H9 (cell line): ENCODE measurements at regions not wholly inside any gene's neighbourhood (a gene's known extent, or its start where the extent isn't known, plus 50 kb on each side); places are given as distances from the start of the nearest gene placed in this dataset.

Source experiments
- DNase-seq: peaks from one replicate; pipeline ENCODE4 v3.0.0-alpha.2; 2017
- H2AFZ ChIP-seq: one replicate; pipeline ENCODE4 v1.6.1; 2013; ENCODE audit warnings: mild to moderate bottlenecking, low read length, control low read depth, moderate library complexity
- H2AK5ac ChIP-seq: 2 replicates; pipeline ENCODE4 v1.6.1; 2013; ENCODE audit warnings: low read length, control low read depth, mixed read lengths; ENCODE audit not compliant: insufficient read length
- H2BK120ac ChIP-seq: one replicate; pipeline ENCODE4 v1.6.1; 2013; ENCODE audit warnings: low read depth, mild to moderate bottlenecking, low read length, control low read depth, inconsistent platforms; ENCODE audit not compliant: poor library complexity, severe bottlenecking
- H2BK12ac ChIP-seq: 2 replicates; pipeline ENCODE4 v1.6.1; 2013; ENCODE audit warnings: low read length, control low read depth, mixed read lengths, low read depth; ENCODE audit not compliant: insufficient read length
- H2BK15ac ChIP-seq: 2 replicates; pipeline ENCODE4 v1.6.1; 2013; ENCODE audit warnings: low read depth, low read length, control low read depth
- H2BK20ac ChIP-seq: one replicate; pipeline ENCODE4 v1.6.1; 2013; ENCODE audit warnings: low read depth, mild to moderate bottlenecking, low read length, control low read depth, inconsistent platforms; ENCODE audit not compliant: poor library complexity, severe bottlenecking
- H2BK5ac ChIP-seq: 2 replicates; pipeline ENCODE4 v1.6.1; 2013; ENCODE audit warnings: low read length, control low read depth, mixed read lengths; ENCODE audit not compliant: insufficient read length
- H3K14ac ChIP-seq: 2 replicates; pipeline ENCODE4 v1.6.1; 2013; ENCODE audit warnings: low read length, control low read depth; ENCODE audit not compliant: insufficient read depth
- H3K18ac ChIP-seq: 2 replicates; pipeline ENCODE4 v1.6.1; 2013; ENCODE audit warnings: low read depth, mild to moderate bottlenecking, mixed read lengths, low read length, control low read depth; ENCODE audit not compliant: insufficient read length
- H3K23ac ChIP-seq: 2 replicates; pipeline ENCODE4 v1.6.1; 2013; ENCODE audit warnings: low read length, control low read depth, mixed read lengths, low read depth; ENCODE audit not compliant: insufficient read length
- H3K23me2 ChIP-seq: 2 replicates; pipeline ENCODE4 v1.6.1; 2013; ENCODE audit warnings: low read depth, mild to moderate bottlenecking, mixed read lengths, low read length, control low read depth; ENCODE audit not compliant: insufficient read length, poor library complexity, severe bottlenecking
- H3K27ac ChIP-seq: 2 replicates; pipeline ENCODE4 v1.5.1; 2013; ENCODE audit warnings: low read length, control low read depth, mixed read lengths, low read depth; ENCODE audit not compliant: insufficient read length
- H3K27me3 ChIP-seq: 2 replicates; pipeline ENCODE4 v1.6.1; 2013; ENCODE audit warnings: low read length, control low read depth, inconsistent platforms; ENCODE audit not compliant: insufficient read depth
- H3K4ac ChIP-seq: 2 replicates; pipeline ENCODE4 v1.6.1; 2013; ENCODE audit warnings: low read depth, mild to moderate bottlenecking, control low read depth, inconsistent platforms, low read length, moderate library complexity
- H3K4me1 ChIP-seq: 2 replicates; pipeline ENCODE4 v1.6.1; 2013; ENCODE audit warnings: low read length, control low read depth, inconsistent platforms; ENCODE audit not compliant: insufficient read depth
- H3K4me2 ChIP-seq: 2 replicates; pipeline ENCODE4 v1.6.1; 2013; ENCODE audit warnings: low read length, control low read depth, mixed read lengths; ENCODE audit not compliant: insufficient read length, insufficient read depth
- H3K56ac ChIP-seq: 2 replicates; pipeline ENCODE4 v1.6.1; 2013; ENCODE audit warnings: low read depth, mild to moderate bottlenecking, mixed read lengths, low read length, control low read depth; ENCODE audit not compliant: insufficient read length
- H3K79me1 ChIP-seq: 2 replicates; pipeline ENCODE4 v1.6.1; 2013; ENCODE audit warnings: low read depth, mild to moderate bottlenecking, moderate library complexity, low read length, control low read depth, inconsistent platforms; ENCODE audit not compliant: insufficient read depth, poor library complexity, severe bottlenecking
- H3K79me2 ChIP-seq: 2 replicates; pipeline ENCODE4 v1.6.1; 2013; ENCODE audit warnings: low read length, control low read depth, inconsistent platforms; ENCODE audit not compliant: insufficient read depth
- H3K9ac ChIP-seq: 2 replicates; pipeline ENCODE4 v1.6.1; 2013; ENCODE audit warnings: low read length, control low read depth, mixed read lengths; ENCODE audit not compliant: insufficient read length; ENCODE audit errors: extremely low read depth
- H3K9me3 ChIP-seq: one replicate; pipeline ENCODE4 v1.6.1; 2013; ENCODE audit warnings: low read depth, low read length, inconsistent platforms; ENCODE audit not compliant: control insufficient read depth
- H3T11ph ChIP-seq: one replicate; pipeline ENCODE4 v1.6.1; 2013; ENCODE audit warnings: mild to moderate bottlenecking, low read length, control low read depth, inconsistent platforms
- H4K20me1 ChIP-seq: one replicate; pipeline ENCODE4 v1.6.1; 2013; ENCODE audit not compliant: control insufficient read depth, insufficient read length, insufficient read depth
- H4K5ac ChIP-seq: 2 replicates; pipeline ENCODE4 v1.6.1; 2013; ENCODE audit warnings: low read depth, mild to moderate bottlenecking, mixed read lengths, low read length, control low read depth; ENCODE audit not compliant: insufficient read length
- H4K8ac ChIP-seq: replicated peaks from 2 replicates; pipeline ENCODE4 v1.6.1; 2013; ENCODE audit warnings: low read length, control low read depth, mixed read lengths, low read depth; ENCODE audit not compliant: insufficient read length
- H4K91ac ChIP-seq: 2 replicates; pipeline ENCODE4 v1.6.1; 2013; ENCODE audit warnings: low read depth, mild to moderate bottlenecking, moderate library complexity, mixed read lengths, low read length, control low read depth; ENCODE audit not compliant: insufficient read length
- H3K27ac Mint-ChIP-seq, 3 experiments: 2 replicates in 2 of 3; 3 replicates in 1 of 3; pipeline ENCODE4 v1.8.0; 2020 to 2021; ENCODE audit warnings: mixed read lengths in 3 of 3, mild to moderate bottlenecking in 1 of 3, moderate library complexity in 1 of 3
- H3K27me3 Mint-ChIP-seq: 2 replicates; pipeline ENCODE4 v1.8.0; 2021; ENCODE audit warnings: low read depth, mild to moderate bottlenecking, moderate library complexity, mixed read lengths
- H3K36me3 Mint-ChIP-seq, 3 experiments: 2 replicates in 2 of 3; 3 replicates in 1 of 3; pipeline ENCODE4 v1.8.0; 2020 to 2021; ENCODE audit warnings: low read depth in 3 of 3, mixed read lengths in 3 of 3; ENCODE audit not compliant: insufficient read depth in 1 of 3
- H3K4me1 Mint-ChIP-seq, 2 experiments: 2 replicates each; pipeline ENCODE4 v1.8.0; 2020; ENCODE audit warnings: mixed read lengths in 2 of 2
- H3K4me3 Mint-ChIP-seq, 2 experiments: 2 replicates in 1 of 2; 3 replicates in 1 of 2; pipeline ENCODE4 v1.8.0; 2020 to 2021; ENCODE audit warnings: mild to moderate bottlenecking in 2 of 2, mixed read lengths in 2 of 2, moderate library complexity in 1 of 2
- H3K9me3 Mint-ChIP-seq, 2 experiments: 2 replicates in 1 of 2; 3 replicates in 1 of 2; pipeline ENCODE4 v1.8.0; 2020; ENCODE audit warnings: mild to moderate bottlenecking in 2 of 2, mixed read lengths in 2 of 2, moderate library complexity in 1 of 2
- WGBS: extraction: QIAGEN DNeasy Blood & Tissue Kit; methylation state at CpG from one replicate; pipeline ENCODE4 v1.1.7; 2013; ENCODE audit warnings: missing lambda C conversion rate, low lambda C conversion rate, mixed read lengths; ENCODE audit not compliant: insufficient read length; ENCODE audit errors: extremely low coverage; 5-methylcytosine and 5-hydroxymethylcytosine counted together
- TF ChIP-seq, protein P1 (sequence below): fragments of 200-600 bp; sonication (generic); conservative IDR thresholded peaks from 3 replicates; pipeline ENCODE4 v1.8.0; 2021; ENCODE audit warnings: antibody characterized with exemption, mild to moderate bottlenecking

DNA sequence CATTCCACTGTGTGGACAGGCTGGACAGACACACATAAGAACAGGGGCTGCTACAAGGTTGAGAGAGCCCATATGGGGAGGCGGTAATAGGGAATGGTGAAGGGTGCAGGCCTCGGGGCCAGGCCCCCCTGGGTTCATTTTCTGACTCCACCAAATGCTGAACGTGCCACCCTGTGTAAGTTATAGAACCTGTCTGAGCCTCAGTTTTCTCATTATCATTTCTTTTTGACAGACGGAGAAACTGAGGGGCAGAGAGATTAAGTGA, 569.5 kb downstream of the PTPRU start:
- Histone ChIP-seq H3K4me1 (no peaks in the 10 kb centered on the region), H3K9me3 (no peaks in the 10 kb centered on the region), H3K4me2 (no peak overlapping the region), H4K5ac (no peak overlapping the region), H3K18ac (no peak overlapping the region), H3K27me3 (no peaks in the 10 kb centered on the region), H3K79me2 (no peaks in the 10 kb centered on the region), H3K9ac (no peak overlapping the region), H3K23me2 (no peaks in the 10 kb centered on the region), H3K56ac (no peak overlapping the region), H2BK120ac (no peak overlapping the region), H2AK5ac (no peak overlapping the region), H3K4ac (no peak overlapping the region), H3K14ac (no peak overlapping the region), H4K91ac (no peak overlapping the region), H2BK20ac (no peak overlapping the region), H4K8ac (no peak overlapping the region), H3K23ac (no peak overlapping the region), H3K27ac (no peak overlapping the region), H2BK12ac (no peak overlapping the region), H4K20me1 (no peaks in the 10 kb centered on the region), H2BK5ac (no peak overlapping the region), H2BK15ac (no peak overlapping the region), H2AFZ (no peak overlapping the region), H3K79me1 (no peaks in the 10 kb centered on the region), H3T11ph (no peak overlapping the region)
- Mint-ChIP-seq H3K27ac (no peak overlapping the region), H3K36me3 (no peaks in the 10 kb centered on the region), H3K27me3 (no peaks in the 10 kb centered on the region), H3K4me1 (peaks cover 3 to 22% of the 10 kb centered on the region in 2 experiments), H3K4me3 (no peak overlapping the region), H3K9me3 (no peaks in the 10 kb centered on the region)
- TF ChIP-seq, protein P1, sequence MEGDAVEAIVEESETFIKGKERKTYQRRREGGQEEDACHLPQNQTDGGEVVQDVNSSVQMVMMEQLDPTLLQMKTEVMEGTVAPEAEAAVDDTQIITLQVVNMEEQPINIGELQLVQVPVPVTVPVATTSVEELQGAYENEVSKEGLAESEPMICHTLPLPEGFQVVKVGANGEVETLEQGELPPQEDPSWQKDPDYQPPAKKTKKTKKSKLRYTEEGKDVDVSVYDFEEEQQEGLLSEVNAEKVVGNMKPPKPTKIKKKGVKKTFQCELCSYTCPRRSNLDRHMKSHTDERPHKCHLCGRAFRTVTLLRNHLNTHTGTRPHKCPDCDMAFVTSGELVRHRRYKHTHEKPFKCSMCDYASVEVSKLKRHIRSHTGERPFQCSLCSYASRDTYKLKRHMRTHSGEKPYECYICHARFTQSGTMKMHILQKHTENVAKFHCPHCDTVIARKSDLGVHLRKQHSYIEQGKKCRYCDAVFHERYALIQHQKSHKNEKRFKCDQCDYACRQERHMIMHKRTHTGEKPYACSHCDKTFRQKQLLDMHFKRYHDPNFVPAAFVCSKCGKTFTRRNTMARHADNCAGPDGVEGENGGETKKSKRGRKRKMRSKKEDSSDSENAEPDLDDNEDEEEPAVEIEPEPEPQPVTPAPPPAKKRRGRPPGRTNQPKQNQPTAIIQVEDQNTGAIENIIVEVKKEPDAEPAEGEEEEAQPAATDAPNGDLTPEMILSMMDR = no peak
- DNase-seq = no peak
- WGBS = no CpG with 5 or more reads among the region's 4 CpGs
